Hematopoietic multipotent progenitor cell (in vitro differentiated cells): ENCODE measurements at regions not wholly inside any gene's neighbourhood (a gene's known extent, or its start where the extent isn't known, plus 50 kb on each side); places are given as distances from the start of the nearest gene placed in this dataset.
"Not testable (repeated sequence)": the region's sequence is repeated elsewhere in the genome, so short reads cannot be mapped to it uniquely, and the experiment has no call there.

Source experiments
- DNase-seq, 3 donors: peaks; one replicate each; pipeline ENCODE4 v3.0.0-alpha.2; 2011 to 2015; ENCODE audit warnings: low read depth in 2 of 3, low spot score in 2 of 3

DNA sequence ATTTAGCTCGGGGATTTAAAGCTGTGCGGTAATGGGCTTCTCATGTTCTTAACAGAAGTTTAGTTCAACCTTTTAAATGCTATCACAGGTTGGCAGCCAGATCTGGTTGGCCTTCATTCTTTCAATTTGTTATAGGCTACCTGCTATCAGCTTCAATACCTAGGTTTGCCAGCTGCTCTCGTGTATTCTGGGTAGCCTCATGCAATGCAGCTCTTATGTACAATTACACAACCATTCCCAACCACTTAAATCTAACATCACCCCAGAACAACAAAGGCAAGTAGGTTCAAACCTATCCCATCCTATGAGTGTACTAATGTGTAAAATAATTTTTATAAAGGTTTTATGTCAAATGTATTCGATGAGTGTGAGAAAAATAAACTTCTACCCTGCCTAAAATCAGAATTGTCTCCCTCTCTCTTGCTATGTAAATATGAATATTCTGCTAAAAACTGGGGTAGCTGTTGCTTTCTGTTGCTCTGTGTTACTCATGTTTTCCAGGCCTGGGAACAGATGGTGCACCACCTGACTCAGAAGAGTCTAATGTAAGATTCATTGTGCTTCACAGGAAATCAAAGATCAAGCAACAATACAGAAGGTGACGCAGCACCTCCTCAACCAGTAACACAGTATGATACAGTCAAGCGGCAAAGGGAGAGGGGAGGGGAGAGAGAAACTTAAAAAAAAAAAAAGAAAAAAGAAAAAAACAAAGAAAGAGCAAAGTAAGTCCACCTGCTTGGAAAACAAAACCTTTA is 188.6 kb downstream of the ETV1 start:
- DNase-seq: peak in 1 of 3 donors; percentile 2

- no peak for DNase-seq
These were observed 187.8 kb downstream of the ETV1 start for GRCh38 chr7:13801669-13802068.

DNA sequence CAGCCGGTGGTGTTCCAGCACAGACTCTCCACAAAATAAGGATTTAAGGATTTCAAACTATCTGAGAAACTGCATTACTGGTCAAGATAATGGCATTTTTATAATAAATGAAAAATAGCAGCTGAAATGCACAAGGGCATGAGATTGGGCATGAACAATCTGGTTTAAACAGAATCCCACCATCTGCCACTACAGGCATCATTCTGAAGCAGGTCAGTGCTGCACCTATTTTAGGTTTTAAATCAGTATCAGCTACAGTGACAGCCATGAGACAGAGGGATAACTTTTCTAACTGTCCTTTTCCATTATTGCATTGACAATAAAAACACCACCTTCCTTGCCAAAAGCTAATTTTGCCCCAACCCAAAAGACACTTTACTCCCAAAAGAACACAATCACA is 186.8 kb downstream of the ETV1 start:
- no peak for DNase-seq

DNA sequence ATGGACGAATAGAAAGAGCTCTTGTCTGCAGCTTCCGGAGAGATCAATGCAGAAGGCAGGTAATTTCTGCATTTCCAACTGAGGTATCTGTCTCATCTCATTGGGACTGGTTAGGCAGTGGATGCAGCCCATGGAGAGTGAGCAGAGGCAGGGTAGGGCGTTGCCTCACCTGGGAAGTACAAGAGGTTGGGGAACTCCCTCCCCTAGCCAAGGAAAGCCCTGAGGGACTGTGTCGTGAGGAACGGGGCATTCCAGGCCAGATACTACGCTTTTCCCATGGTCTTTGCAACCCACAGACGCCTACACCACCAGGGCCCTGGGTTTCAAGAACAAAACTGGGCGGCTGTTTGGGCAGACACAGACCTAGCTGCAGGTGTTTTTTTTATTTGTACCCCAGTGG is 186.3 kb downstream of the ETV1 start:
- DNase-seq: no peak

DNA sequence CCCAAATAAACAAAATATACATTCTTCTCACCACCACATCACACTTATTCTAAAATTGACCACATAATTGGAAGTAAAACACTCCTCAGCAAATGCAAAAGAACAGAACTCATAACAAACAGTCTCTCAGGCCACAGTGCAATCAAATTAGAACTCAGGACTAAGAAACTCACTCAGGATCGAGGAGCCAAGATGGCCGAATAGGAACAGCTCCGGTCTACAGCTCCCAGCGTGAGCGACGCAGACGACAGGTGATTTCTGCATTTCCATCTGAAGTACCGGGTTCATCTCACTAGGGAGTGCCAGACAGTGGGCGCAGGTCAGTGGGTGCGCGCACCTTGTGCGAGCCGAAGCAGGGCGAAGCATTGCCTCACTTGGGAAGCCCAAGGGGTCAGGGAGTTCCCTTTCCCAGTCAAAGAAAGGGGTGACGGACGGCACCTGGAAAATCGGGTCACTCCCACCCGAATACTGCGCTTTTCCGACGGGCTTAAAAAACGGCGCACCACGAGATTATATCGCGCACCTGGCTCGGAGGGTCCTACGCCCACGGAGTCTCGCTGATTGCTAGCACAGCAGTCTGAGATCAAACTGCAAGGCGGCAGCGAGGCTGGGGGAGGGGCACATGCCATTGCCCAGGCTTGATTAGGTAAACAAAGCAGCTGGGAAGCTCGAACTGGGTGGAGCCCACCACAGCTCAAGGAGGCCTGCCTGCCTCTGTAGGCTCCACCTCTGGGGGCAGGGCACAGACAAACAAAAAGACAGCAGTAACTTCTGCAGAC is 183.2 kb downstream of the ETV1 start:
- not testable (repeated sequence) for DNase-seq

GRCh38 chr7:13817230-13817629 is 172.2 kb downstream of the ETV1 start:
- DNase-seq: not testable (repeated sequence)

DNA sequence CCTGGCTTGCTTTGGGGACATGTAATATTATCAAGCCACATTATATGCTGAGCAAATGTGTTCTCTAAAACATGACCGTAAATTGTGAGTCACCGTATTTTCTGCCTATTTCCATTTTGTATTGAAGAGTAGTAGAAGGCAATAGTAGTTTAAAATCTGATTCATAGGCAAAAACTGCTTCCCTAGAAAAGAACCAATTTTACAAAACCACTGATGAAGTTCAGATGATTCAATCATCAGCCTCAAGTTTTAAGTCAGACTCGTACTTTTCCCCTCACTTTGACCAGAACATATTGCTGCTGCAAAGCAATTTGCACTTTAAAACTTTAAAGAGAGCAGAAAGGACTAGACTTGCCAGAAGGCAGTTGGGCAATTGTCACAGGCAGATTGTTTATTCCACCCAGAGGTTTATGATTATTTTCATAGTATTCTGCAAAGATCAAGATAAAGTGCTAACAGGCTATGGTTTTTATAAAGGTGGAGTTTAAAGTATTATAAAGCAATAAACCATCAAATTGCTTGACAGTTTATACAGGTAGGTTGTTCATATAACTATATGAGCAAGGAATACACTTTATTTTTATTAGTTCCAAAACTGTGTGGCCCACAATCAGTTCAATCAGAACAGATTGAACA is 168.2 kb downstream of the ETV1 start:
- no peak for DNase-seq

DNA sequence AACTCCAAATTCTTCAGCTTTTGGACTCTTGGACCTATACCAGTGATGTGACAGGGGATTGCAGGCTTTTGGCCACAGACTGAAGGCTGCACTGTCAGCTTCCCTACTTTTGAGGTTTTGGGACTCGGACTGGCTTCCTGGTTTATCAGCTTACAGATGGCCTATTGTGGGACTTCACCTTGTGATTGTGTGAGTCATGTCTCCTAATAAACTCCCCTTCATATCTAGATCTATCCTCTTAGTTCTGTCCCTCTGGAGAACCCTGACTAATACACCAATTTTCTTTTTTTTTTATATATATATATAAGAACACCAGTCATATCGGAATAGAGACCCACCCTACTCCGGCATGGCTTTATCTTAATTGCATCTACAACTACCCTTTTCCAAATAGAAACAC is 166.8 kb downstream of the ETV1 start:
- DNase-seq: no peak

DNA sequence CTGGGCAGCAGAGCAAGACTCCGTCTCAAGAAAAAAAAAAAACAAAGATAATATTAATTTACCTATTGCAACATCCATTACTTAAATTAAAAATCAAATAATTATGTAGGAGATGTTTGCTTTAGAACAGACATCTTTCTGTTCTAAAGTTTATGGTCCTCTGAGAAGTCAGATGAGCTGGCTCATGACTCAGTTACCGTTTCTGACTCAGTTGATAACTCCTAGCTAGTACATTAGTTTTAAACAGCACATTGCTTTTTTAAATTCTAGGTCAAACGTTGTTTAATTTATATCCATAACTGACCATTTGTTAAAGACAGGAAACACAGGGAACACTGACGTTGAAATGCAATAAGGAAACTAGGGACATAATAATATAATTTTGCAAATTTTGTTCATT is 162.7 kb downstream of the ETV1 start:
- DNase-seq: no peak

DNA sequence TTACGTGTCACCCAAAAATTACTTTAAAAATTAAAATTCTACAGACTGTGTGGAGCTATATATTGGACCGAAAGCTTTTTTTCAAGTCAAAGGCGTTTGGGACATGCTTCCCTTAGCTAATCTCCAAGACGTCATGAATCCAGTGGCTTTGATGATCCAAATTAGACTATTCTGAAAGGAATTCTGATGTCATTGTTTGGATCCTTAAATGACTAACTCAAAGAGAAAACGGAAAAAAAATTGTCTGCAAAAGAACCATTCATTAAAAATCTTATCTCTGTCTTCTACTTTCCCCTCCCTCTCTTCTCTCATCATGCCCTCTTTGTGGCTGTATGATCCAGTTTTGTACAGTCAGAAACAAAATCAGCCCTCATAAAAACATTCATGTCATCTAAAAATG is 161.8 kb downstream of the ETV1 start:
- no peak for DNase-seq

- no peak for DNase-seq
These were observed 160.2 kb downstream of the ETV1 start for GRCh38 chr7:13829231-13829630.

GRCh38 chr7:13829914-13830900 is 159.3 kb downstream of the ETV1 start:
- DNase-seq: peak in 2 of 3 donors; percentile 23 to 52

- no peak for DNase-seq
These were observed 157.1 kb downstream of the ETV1 start for GRCh38 chr7:13832346-13832745.

DNA sequence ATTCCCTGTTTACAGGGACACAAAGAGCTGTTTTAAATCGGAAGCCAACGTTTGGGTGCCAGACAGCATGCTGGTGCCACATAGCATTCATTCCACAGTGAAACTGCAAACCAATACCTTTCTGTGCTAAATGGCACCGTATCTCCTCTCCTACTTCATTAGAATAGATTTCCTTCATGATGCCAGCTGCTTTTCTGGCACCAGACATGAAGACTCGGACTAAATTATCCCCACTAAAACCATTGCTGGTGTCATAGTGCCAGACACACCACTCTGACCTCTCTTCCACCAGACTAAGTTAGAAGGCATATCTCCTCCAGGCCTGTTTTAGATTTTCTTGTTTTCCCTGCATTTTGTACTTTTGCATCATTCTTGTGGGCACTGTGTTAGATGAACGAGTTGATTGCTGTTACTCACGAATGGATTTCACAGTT is 155.1 kb downstream of the ETV1 start:
- no peak for DNase-seq

- no peak for DNase-seq
These were observed 154.0 kb downstream of the ETV1 start for GRCh38 chr7:13835442-13835841.

DNA sequence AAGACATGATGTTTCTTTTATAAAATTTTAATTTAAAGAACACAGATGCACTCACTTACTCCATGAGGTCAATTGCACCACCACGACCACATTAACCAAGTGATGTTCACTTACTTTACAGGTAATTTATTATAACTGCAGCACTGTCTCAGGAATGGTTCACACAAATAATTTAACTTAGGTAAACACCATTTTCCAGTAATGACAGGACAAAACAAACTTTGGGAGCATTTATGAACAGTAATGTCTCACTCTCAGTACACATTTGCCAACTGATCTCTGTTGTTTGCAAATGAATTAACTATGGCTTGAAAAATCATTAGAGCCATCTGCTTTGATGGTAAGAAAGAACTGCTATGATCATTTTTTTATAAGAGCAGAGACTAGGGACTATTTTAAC is 150.4 kb downstream of the ETV1 start:
- no peak for DNase-seq
